Upper lobe of left lung (tissue), 6 donors: ENCODE measurements at regions not wholly inside any gene's neighbourhood (a gene's known extent, or its start where the extent isn't known, plus 50 kb on each side); places are given as distances from the start of the nearest gene placed in this dataset.
A peak's percentile ranks its signal among the peaks of the same experiment; 100 is the strongest.

Experiments used
- ATAC-seq, 2 donors: fragments of 200-7000 bp; cut with Tn5 transposase; one replicate each; pipeline ENCODE4 v1.9.1; 2022; ENCODE audit warnings: mild to moderate bottlenecking in 2 of 2, moderate library complexity in 2 of 2; ENCODE audit not compliant: low FRiP score in 2 of 2
- DNase-seq, 2 donors: peaks; one replicate each; pipeline ENCODE4 v3.0.0-alpha.2; 2019 to 2020
- H3K27ac ChIP-seq, 4 donors: fragments of 200-600 bp; sonication (generic); one replicate each; pipeline ENCODE4 v1.5.1; 2016 to 2019
- H3K27me3 ChIP-seq, 4 donors: fragments of 200-600 bp; sonication (generic); one replicate each; pipeline ENCODE4 v1.5.1; 2017 to 2019
- H3K36me3 ChIP-seq, 4 donors: fragments of 200-600 bp; sonication (generic); one replicate each; pipeline ENCODE4 v1.5.1; 2016 to 2019
- H3K4me1 ChIP-seq, 4 donors: fragments of 200-600 bp; sonication (generic); one replicate each; pipeline ENCODE4 v1.5.1; 2018 to 2019
- H3K4me3 ChIP-seq, 4 donors: fragments of 200-600 bp; sonication (generic); one replicate each; pipeline ENCODE4 v1.5.1; 2017 to 2019; ENCODE audit warnings: mild to moderate bottlenecking in 2 of 4, moderate library complexity in 1 of 4
- H3K9me3 ChIP-seq, 4 donors: fragments of 200-600 bp; sonication (generic); one replicate each; pipeline ENCODE4 v1.5.1; 2018 to 2019
- EP300 ChIP-seq, 4 donors: sonication (generic); formaldehyde crosslinking; IDR thresholded peaks; one replicate each; pipeline ENCODE4 v1.5.1; 2017; ENCODE audit warnings: antibody characterized with exemption in 4 of 4, control low read depth in 2 of 4
- POLR2A ChIP-seq, 4 donors: fragments of 450-650 bp; IDR thresholded peaks; one replicate each; pipeline ENCODE4 v1.5.1; 2016 to 2017; ENCODE audit warnings: antibody characterized with exemption in 4 of 4, mild to moderate bottlenecking in 2 of 4
- POLR2AphosphoS5 ChIP-seq, 2 donors: sonication (generic); formaldehyde crosslinking; IDR thresholded peaks; one replicate each; pipeline ENCODE4 v1.5.1; 2017; ENCODE audit warnings: antibody characterized with exemption in 2 of 2
- WGBS, 2 donors: methylation state at CpG; one replicate each; pipeline ENCODE4 v1.1.5; 2017 to 2018; 5-methylcytosine and 5-hydroxymethylcytosine counted together
- TF ChIP-seq, protein P1 (sequence below), 6 experiments: fragments of 450-650 bp in 4 of 6; fragments of 200-600 bp in 2 of 6; sonication (generic) in 2 of 6; IDR thresholded peaks; one replicate each; pipeline ENCODE4 v1.5.1; 2016 to 2019; ENCODE audit warnings: antibody characterized with exemption in 6 of 6
- donor health status: DM: no; HTN: no; CAD: no; lungs with moderate emphysema.
- donor health status: DM: no; HTN: yes; CAD: no; lungs with severe emphysema.

DNA sequence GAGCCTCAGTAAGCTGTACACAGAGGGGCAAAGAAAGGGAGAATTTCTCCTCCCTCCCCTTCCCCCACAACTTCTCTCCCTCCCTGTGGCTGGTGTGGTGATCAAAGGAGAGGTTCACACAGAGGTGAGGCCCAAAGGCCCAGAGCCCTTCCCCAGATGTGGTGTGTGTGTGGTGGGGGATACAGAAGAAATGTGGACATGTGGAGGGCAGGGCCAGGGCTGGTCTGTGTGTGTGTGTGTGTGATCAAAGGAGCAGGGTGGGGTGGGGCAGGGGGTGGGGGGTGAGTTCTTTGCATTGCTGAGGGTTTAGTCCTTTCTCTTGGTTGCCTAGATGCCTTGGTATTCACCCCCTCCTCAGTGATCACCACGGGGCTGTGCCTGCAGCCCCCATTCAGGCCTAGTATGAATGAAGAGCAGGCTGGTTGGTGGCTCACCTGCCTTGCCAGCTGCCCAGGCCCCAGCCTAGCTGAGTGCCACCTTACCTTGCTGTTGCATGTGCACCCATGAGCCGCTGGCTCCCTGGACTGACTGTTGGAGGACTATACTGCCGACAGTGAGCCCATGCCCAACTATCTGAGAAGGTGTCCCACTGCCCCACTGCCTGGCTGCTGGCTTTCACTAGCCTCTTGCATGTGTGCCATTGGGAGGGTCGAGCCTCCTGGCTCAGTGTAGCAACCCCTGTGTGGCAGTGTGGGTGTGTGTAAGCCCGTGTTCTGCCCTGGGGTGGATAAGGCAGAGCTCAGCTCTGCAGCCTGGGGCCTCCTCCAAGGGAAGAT lies 101.9 kb downstream of the EFNB1 start:
- Histone ChIP-seq H3K4me1 (peaks cover 0 to 13% (median 0%) of the 10 kb centered on the region in 4 donors), H3K9me3 (no peaks in the 10 kb centered on the region), H3K27me3 (no peaks in the 10 kb centered on the region), H3K27ac (peak overlapping the region; percentile 58 to 74 (median 66)), H3K4me3 (no peak overlapping the region), H3K36me3 (no peaks in the 10 kb centered on the region)
- TF ChIP-seq EP300 (IDR thresholded peaks at IDR 0.05) (no peak), POLR2AphosphoS5 (IDR thresholded peaks at IDR 0.05) (no peak), POLR2A (IDR thresholded peaks at IDR 0.05) (no peak)
- TF ChIP-seq, protein P1, sequence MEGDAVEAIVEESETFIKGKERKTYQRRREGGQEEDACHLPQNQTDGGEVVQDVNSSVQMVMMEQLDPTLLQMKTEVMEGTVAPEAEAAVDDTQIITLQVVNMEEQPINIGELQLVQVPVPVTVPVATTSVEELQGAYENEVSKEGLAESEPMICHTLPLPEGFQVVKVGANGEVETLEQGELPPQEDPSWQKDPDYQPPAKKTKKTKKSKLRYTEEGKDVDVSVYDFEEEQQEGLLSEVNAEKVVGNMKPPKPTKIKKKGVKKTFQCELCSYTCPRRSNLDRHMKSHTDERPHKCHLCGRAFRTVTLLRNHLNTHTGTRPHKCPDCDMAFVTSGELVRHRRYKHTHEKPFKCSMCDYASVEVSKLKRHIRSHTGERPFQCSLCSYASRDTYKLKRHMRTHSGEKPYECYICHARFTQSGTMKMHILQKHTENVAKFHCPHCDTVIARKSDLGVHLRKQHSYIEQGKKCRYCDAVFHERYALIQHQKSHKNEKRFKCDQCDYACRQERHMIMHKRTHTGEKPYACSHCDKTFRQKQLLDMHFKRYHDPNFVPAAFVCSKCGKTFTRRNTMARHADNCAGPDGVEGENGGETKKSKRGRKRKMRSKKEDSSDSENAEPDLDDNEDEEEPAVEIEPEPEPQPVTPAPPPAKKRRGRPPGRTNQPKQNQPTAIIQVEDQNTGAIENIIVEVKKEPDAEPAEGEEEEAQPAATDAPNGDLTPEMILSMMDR (IDR thresholded peaks at IDR 0.05) = no peak
- WGBS, 2 donors = 60% methylated on average over 5 of the region's 5 CpGs; no CpG with 5 or more reads in 1 of the 2 donors
- DNase-seq (no peak), ATAC-seq (no peak)

DNA sequence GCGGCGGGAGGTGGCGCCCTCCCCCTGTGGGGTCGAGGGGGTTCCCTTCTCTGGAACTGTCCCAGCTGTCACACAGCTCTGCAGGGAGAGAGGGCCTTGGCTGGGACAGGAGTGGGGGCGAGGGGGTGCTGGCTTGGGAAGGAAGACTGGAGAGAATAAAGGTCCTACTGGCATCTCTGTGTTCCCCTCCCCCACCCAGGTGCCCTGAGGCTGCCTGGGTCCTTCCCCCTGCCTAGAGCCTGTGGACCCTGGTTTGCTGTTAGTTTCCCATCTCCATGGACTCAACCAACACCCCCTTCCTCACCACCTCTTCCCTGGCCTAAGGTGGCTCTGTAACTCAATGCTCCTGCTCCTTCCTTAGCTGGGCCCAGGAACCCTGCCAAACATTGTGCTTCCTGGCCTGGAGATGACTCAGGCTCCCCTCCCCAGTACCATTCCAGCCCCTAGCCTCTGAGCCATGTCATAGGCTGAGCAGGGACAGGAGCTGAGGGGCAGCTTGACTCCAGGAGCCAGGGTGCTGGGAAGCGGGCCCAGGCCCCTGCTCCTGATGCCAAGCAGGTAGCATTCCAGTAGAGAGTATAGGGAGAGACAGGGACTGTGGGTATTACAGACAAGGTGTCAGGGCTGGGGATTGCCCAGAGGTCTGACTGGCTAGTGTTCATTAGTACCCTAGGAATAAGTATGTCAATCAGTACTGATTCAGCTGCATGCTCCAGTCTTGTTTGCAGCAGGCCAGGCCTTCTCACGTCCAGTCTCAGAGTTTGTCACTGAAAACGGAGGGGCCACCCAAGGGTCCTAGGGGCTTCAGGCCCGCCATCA lies 100.7 kb downstream of the EFNB1 start:
- Histone ChIP-seq H3K36me3 (no peaks in the 10 kb centered on the region), H3K27me3 (no peaks in the 10 kb centered on the region), H3K27ac (peak overlapping the region; percentile 58 to 74 (median 66)), H3K9me3 (no peaks in the 10 kb centered on the region), H3K4me3 (no peak overlapping the region), H3K4me1 (peaks cover 0 to 13% (median 0%) of the 10 kb centered on the region in 4 donors)
- 72% methylated on average over 9 of the region's 9 CpGs; no CpG with 5 or more reads in 1 of the 2 donors for WGBS, 2 donors
- ATAC-seq (no peak), DNase-seq (no peak)
- TF ChIP-seq EP300 (IDR thresholded peaks at IDR 0.05) = no peak
- no peak for TF ChIP-seq POLR2A (IDR thresholded peaks at IDR 0.05)
- no peak for TF ChIP-seq POLR2AphosphoS5 (IDR thresholded peaks at IDR 0.05)
- TF ChIP-seq, protein P1 (IDR thresholded peaks at IDR 0.05) = no peak

DNA sequence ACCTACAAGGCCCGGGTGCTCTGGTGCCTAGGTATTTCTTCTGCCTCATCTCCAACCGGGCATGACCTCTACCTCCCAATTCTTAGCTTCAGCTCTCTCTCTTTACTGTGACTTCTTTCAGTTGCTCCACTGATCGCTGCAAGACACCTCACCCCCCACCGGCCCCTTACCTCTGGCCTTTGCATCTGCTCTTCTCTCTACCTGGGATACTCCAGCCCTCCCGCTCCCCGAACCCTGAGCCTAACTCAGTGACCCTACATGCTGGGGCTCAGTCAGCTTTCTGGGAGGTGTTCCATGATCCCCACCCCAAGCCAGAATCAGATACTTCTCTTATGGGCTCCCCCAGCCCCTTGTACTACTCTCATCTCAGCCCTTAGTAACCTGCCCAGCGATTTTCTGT lies 99.6 kb downstream of the EFNB1 start:
- ATAC-seq (no peak), DNase-seq (no peak)
- no peaks in the 10 kb centered on the region for H3K9me3 ChIP-seq
- H3K27ac ChIP-seq = peak overlapping the region; percentile 58 to 74 (median 66)
- no peak overlapping the region for H3K4me3 ChIP-seq
- TF ChIP-seq, protein P1 (IDR thresholded peaks at IDR 0.05) = no peak
- TF ChIP-seq POLR2AphosphoS5 (IDR thresholded peaks at IDR 0.05) = no peak
- TF ChIP-seq EP300 (IDR thresholded peaks at IDR 0.05) = no peak
- TF ChIP-seq POLR2A (IDR thresholded peaks at IDR 0.05) = no peak
- no peaks in the 10 kb centered on the region for H3K27me3 ChIP-seq
- H3K36me3 ChIP-seq = no peaks in the 10 kb centered on the region
- 78 to 97% methylated on average over 7 of the region's 7 CpGs for WGBS, 2 donors
- peaks cover 0 to 13% (median 0%) of the 10 kb centered on the region in 4 donors for H3K4me1 ChIP-seq

DNA sequence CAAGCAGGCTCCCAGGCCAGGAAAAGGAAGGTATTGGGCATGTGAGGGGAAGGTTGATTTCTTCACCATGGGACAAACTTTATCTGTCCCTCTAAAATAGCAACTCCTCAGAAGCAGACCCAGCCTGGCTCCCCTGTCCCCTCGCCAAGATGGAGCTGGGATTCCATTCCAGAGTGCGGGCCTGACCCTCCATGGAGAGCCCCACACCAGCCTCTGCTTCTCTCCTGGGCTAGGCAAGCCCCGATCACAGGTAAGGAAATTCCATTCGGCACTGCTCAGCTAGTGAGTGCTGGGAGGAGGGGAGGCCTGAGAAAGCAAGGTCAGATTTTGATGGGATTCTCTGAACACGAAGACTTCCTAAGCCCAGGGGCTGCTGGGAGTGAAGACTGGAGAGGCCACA lies 98.4 kb downstream of the EFNB1 start:
- Histone ChIP-seq H3K27ac (no peak overlapping the region), H3K9me3 (no peaks in the 10 kb centered on the region), H3K36me3 (no peaks in the 10 kb centered on the region), H3K4me1 (peaks cover 0 to 11% (median 0%) of the 10 kb centered on the region in 4 donors), H3K27me3 (no peaks in the 10 kb centered on the region), H3K4me3 (no peak overlapping the region)
- ATAC-seq (no peak), DNase-seq (no peak)
- WGBS, 2 donors = 85% methylated on average over 5 of the region's 5 CpGs; no CpG with 5 or more reads in 1 of the 2 donors
- TF ChIP-seq POLR2AphosphoS5 (IDR thresholded peaks at IDR 0.05) (no peak), POLR2A (IDR thresholded peaks at IDR 0.05) (no peak), EP300 (IDR thresholded peaks at IDR 0.05) (no peak)
- TF ChIP-seq, protein P1 (IDR thresholded peaks at IDR 0.05) = no peak
